Stimulated activated CD8-positive, alpha-beta memory T cell treated with anti-CD3 and anti-CD28 coated beads, Interleukin-7, amount 100 ng/mL, for 48 hours (primary cell): ENCODE measurements at regions not wholly inside any gene's neighbourhood (a gene's known extent, or its start where the extent isn't known, plus 50 kb on each side); places are given as distances from the start of the nearest gene placed in this dataset.

Experiments
- DNase-seq, 2 donors: peaks; one replicate each; pipeline ENCODE4 v3.0.0-alpha.2; 2020; ENCODE audit warnings: low read depth in 1 of 2; ENCODE audit errors: extremely low read depth in 1 of 2

DNA sequence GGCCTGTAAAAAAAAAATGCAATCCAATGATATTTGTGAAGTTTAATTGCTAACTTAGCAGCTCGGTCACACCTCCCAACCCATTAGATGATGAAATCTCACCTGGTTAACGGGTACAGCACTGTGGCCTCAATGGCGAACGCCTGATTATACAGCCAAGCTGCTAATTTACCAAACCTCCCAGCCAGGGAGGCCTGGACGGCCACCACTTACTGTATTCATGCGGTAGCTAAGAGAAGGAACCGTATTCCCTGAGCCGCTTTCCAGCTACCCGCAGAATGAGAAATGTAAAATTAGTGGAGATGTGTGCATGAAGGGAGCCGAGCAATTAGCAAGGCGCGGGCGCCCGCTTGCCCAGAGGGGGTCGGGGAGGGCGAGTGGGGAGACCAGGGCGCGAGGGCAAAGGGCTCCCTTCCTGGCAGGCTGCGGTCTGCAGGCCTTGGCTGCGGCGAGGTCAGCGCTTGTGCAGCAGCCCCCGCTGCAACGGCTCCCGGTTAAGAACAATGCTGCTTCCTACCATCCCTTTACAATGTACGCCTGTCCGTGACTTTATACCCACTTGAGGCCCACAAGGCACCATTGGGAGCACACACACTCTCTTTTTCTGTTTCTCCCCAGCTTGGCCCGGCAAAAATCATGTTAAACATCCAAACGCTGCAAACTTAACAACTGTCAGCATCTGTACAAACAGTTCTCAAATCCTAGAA is 70.4 kb upstream of the TBCA start:
- no peak for DNase-seq

GRCh38 chr5:77845324-77845646 is 69.1 kb upstream of the TBCA start:
- DNase-seq: no peak

DNA sequence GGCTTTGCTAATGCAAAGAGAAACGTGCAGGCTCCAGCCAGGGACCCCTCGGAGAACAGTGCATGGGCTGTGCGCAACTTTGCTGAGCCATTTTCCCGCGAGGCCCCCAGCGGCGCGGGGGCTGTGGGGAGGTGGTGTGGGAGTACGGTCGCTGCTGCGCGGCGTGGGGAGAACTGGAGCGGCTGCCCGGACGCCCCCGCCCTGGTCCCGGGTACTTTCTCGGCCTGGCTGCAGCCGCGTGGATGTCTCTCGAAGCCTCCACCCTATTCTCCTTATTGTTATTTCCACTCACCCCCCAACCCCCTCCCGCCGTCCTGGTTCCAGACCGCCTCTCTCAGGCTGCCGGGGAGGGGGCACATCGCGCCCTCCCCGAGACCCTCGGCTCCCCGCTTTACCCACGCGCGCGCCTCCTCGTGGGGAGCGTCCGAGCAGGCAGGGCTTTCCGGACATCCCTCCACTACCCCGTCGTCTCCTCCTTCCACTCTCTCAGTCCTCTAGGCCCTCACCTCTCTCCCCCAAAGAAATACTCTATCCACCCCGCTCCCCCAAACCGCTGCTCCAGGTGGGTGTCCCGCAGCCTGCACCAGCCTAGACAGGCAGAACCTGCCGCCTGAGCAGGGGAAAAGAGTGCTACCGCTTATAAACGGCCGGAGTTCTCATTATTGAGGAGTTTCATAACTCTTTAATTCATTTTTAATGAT is 68.6 kb upstream of the TBCA start:
- no peak for DNase-seq

GRCh38 chr5:77844373-77844622 is 68.2 kb upstream of the TBCA start:
- no peak for DNase-seq

- no peak for DNase-seq
Observed at GRCh38 chr5:77843570-77844372, 67.6 kb upstream of the TBCA start.

GRCh38 chr5:77842243-77842642 is 66.1 kb upstream of the TBCA start:
- no peak for DNase-seq

- no peak for DNase-seq
Observed at GRCh38 chr5:77841616-77842015, 65.5 kb upstream of the TBCA start.

GRCh38 chr5:77840930-77841329 is 64.8 kb upstream of the TBCA start:
- DNase-seq: no peak

DNA sequence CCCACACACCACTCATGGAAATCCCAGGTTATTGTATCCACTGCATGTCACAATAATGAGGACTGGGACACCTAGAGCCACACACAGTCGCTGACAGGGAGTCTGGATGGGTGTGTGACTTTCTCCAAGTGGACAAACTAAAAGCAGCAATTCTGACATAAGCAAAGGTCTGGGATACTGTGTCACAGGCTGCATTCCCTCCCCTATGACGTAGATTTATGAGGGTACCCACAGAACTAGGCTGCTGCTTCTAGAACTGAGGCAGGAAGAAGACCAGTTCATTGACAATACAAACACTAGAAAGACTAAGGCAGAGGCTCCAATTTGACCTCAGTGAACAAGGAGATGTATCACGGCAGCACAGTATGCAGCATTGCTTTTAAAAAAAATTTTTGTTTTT is 63.6 kb upstream of the TBCA start:
- DNase-seq: no peak

DNA sequence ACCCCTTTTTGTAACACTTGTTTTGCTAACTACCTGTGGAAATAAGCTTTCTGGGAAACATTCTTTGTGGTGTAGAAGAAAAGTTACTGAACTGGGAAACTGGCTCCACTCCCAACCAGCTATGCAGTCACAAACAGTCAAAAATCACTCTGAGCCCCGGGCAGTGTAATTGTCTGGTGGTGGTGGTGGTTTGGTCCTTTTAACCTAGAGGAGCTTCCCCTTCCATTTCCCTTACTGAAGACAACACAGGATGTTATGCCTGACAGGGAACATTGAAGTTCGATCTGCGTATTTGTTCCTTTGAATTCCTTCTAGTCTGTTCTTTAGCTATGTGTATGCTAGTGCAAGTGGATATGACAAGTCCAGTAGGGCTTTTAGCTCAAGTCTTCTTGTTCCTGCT is 56.8 kb upstream of the TBCA start:
- no peak for DNase-seq

GRCh38 chr5:77832166-77832770 is 56.1 kb upstream of the TBCA start:
- DNase-seq: no peak

- DNase-seq: no peak
Observed at GRCh38 chr5:77828445-77828844, 52.3 kb upstream of the TBCA start.
